ENCODE measurements at regions not wholly inside any gene's neighbourhood (a gene's known extent, or its start where the extent isn't known, plus 50 kb on each side); places are given as distances from the start of the nearest gene placed in this dataset.

GRCh38 chr6:167763056-167763944 is 63.4 kb upstream of the AFDN start:
- WGBS, 2 donors, result 92 to 93% methylated on average over 11 of the region's 11 CpGs
- Histone ChIP-seq H3K4me1 (peaks cover 0 to 19% (median 13%) of the 10 kb centered on the region in 4 donors), H3K27ac (no peak overlapping the region), H3K36me3 (no peaks in the 10 kb centered on the region), H3K27me3 (no peaks in the 10 kb centered on the region), H3K9me3 (no peaks in the 10 kb centered on the region), H3K4me3 (no peak overlapping the region)
- no peak for TF ChIP-seq POLR2AphosphoS5 (IDR thresholded peaks at IDR 0.05)
- no peak for TF ChIP-seq POLR2A (IDR thresholded peaks at IDR 0.05)
- TF ChIP-seq, protein P1, sequence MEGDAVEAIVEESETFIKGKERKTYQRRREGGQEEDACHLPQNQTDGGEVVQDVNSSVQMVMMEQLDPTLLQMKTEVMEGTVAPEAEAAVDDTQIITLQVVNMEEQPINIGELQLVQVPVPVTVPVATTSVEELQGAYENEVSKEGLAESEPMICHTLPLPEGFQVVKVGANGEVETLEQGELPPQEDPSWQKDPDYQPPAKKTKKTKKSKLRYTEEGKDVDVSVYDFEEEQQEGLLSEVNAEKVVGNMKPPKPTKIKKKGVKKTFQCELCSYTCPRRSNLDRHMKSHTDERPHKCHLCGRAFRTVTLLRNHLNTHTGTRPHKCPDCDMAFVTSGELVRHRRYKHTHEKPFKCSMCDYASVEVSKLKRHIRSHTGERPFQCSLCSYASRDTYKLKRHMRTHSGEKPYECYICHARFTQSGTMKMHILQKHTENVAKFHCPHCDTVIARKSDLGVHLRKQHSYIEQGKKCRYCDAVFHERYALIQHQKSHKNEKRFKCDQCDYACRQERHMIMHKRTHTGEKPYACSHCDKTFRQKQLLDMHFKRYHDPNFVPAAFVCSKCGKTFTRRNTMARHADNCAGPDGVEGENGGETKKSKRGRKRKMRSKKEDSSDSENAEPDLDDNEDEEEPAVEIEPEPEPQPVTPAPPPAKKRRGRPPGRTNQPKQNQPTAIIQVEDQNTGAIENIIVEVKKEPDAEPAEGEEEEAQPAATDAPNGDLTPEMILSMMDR (IDR thresholded peaks at IDR 0.05), result no peak
- no peak for TF ChIP-seq EP300 (IDR thresholded peaks at IDR 0.05)
- DNase-seq, result peak; percentile 48
- intact Hi-C loops (cut with DNase I), result no loop called here

DNA sequence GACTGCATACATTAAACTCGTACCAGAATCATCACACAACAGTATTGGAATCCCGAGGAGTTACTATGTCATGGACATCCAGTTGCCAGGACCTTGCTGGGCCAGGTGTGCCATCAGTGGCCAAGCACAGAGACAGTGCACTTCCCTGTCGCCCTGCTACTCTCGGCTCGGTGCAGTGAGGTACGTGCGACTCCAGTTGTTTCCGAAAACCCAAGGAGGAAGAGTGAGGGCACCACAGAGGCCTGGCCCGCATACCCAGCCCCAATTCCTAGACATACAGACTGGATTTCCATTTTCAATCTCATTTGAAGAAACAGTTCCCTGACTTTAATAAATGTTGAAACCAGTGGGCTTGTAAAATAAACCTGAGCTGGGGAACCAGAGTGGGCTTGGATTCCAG is 62.5 kb upstream of the AFDN start:
- peak; percentile 36 for DNase-seq
- H3K4me3 ChIP-seq, result no peak overlapping the region
- no peak overlapping the region for H3K27ac ChIP-seq
- TF ChIP-seq EP300 (IDR thresholded peaks at IDR 0.05) (no peak), POLR2A (IDR thresholded peaks at IDR 0.05) (no peak), POLR2AphosphoS5 (IDR thresholded peaks at IDR 0.05) (no peak)
- TF ChIP-seq, protein P1 (IDR thresholded peaks at IDR 0.05), result no peak
- peaks cover 0 to 19% (median 13%) of the 10 kb centered on the region in 4 donors for H3K4me1 ChIP-seq
- intact Hi-C loops (cut with DNase I), result no loop called here
- H3K27me3 ChIP-seq, result no peaks in the 10 kb centered on the region
- no peaks in the 10 kb centered on the region for H3K36me3 ChIP-seq
- WGBS, 2 donors, result 89 to 90% methylated on average over 9 of the region's 9 CpGs
- H3K9me3 ChIP-seq, result no peaks in the 10 kb centered on the region

DNA sequence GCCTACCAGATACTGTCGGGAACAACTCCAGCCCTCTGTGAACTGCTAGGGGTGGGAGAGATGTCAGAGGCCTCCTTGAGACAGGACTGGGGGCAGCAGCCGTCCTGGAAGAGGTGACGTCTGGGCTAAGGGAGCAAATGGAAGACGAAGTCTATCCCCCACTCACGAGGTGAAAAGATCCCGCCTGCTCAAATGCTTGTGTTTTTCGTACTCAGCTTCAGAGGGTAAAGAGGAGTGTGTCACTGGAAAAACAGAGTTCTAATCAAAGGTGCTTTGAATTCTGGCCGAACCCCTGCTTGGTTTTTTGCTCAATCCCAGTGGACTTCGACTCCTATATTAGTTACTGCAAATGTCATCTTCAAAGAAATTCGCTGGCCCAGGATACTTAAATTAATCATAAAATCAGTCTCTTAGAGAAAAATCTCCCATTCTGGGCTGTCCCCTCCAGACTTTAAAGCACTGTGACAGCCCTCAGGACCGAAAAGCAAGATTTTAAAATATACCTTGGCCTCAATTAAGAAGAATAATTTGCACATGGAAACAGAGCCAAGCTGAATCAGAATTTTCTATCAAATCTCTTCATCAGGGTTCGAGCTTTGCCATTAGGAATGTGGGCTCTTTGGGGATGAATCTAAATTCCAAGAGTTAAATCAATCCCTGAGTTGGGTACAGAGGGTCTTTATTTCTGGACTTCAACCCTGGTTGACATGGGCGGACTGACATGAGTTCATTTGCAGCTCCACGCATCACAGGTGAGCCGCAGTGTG is 61.8 kb upstream of the AFDN start:
- Histone ChIP-seq H3K9me3 (no peaks in the 10 kb centered on the region), H3K27ac (no peak overlapping the region), H3K36me3 (no peaks in the 10 kb centered on the region), H3K4me3 (no peak overlapping the region), H3K4me1 (peaks cover 0 to 19% (median 13%) of the 10 kb centered on the region in 4 donors), H3K27me3 (no peaks in the 10 kb centered on the region)
- DNase-seq, result peak; percentile 12
- TF ChIP-seq, protein P1 (IDR thresholded peaks at IDR 0.05), result no peak
- TF ChIP-seq POLR2A (IDR thresholded peaks at IDR 0.05) (no peak), POLR2AphosphoS5 (IDR thresholded peaks at IDR 0.05) (no peak), EP300 (IDR thresholded peaks at IDR 0.05) (no peak)
- intact Hi-C loops (cut with DNase I), result no loop called here
- WGBS, 2 donors, result 92 to 93% methylated on average over 15 of the region's 15 CpGs

- Histone ChIP-seq H3K4me1 (peaks cover 0 to 4% (median 1%) of the 10 kb centered on the region in 4 donors), H3K9me3 (no peaks in the 10 kb centered on the region), H3K27ac (no peak overlapping the region), H3K4me3 (no peak overlapping the region), H3K36me3 (no peaks in the 10 kb centered on the region), H3K27me3 (peaks cover 0 to 4% (median 0%) of the 10 kb centered on the region in 3 donors)
- intact Hi-C loops (cut with DNase I), result no loop called here
- peak; percentile 57 for DNase-seq
- no peak for TF ChIP-seq POLR2A (IDR thresholded peaks at IDR 0.05)
- TF ChIP-seq POLR2AphosphoS5 (IDR thresholded peaks at IDR 0.05), result no peak
- TF ChIP-seq EP300 (IDR thresholded peaks at IDR 0.05), result no peak
- TF ChIP-seq, protein P1 (IDR thresholded peaks at IDR 0.05), result no peak
- WGBS, 2 donors, result 81 to 88% methylated on average over 29 of the region's 29 CpGs
These were observed 59.6 kb upstream of the AFDN start for GRCh38 chr6:167766986-167767714.
